ENCODE measurements at regions not wholly inside any gene's neighbourhood (a gene's known extent, or its start where the extent isn't known, plus 50 kb on each side); places are given as distances from the start of the nearest gene placed in this dataset.

- TF ChIP-seq ZNF274 (IDR thresholded peaks at IDR 0.05; ENCODE audit: low read depth, low read length), result no peak
- no peak overlapping the region for H3K4me3 ChIP-seq (ENCODE audit: low read length)
Observed at GRCh38 chr2:123043458-123043857, 981.6 kb upstream of the CNTNAP5 start.

GRCh38 chr2:123045713-123046112, 979.4 kb upstream of the CNTNAP5 start:
- TF ChIP-seq ZNF274 (IDR thresholded peaks at IDR 0.05; ENCODE audit: low read depth, low read length), result no peak
- no peak overlapping the region for H3K4me3 ChIP-seq (ENCODE audit: low read length)

- no peak overlapping the region for H3K4me3 ChIP-seq (ENCODE audit: low read length)
- no peak for TF ChIP-seq ZNF274 (IDR thresholded peaks at IDR 0.05; ENCODE audit: low read depth, low read length)
Observed at GRCh38 chr2:123047186-123047585, 977.9 kb upstream of the CNTNAP5 start.

GRCh38 chr2:123051136-123051535, 974.0 kb upstream of the CNTNAP5 start:
- H3K4me3 ChIP-seq (ENCODE audit: low read length), result no peak overlapping the region
- no peak for TF ChIP-seq ZNF274 (IDR thresholded peaks at IDR 0.05; ENCODE audit: low read depth, low read length)

GRCh38 chr2:123061534-123061933, 963.6 kb upstream of the CNTNAP5 start:
- H3K4me3 ChIP-seq (ENCODE audit: low read length), result no peak overlapping the region
- TF ChIP-seq ZNF274 (IDR thresholded peaks at IDR 0.05; ENCODE audit: low read depth, low read length), result no peak

GRCh38 chr2:123073371-123073770, 951.7 kb upstream of the CNTNAP5 start:
- H3K4me3 ChIP-seq (ENCODE audit: low read length), result no peak overlapping the region
- no peak for TF ChIP-seq ZNF274 (IDR thresholded peaks at IDR 0.05; ENCODE audit: low read depth, low read length)

GRCh38 chr2:123073956-123074355, 951.1 kb upstream of the CNTNAP5 start:
- H3K4me3 ChIP-seq (ENCODE audit: low read length), result no peak overlapping the region
- no peak for TF ChIP-seq ZNF274 (IDR thresholded peaks at IDR 0.05; ENCODE audit: low read depth, low read length)

GRCh38 chr2:123077101-123077500, 948.0 kb upstream of the CNTNAP5 start:
- no peak for TF ChIP-seq ZNF274 (IDR thresholded peaks at IDR 0.05; ENCODE audit: low read depth, low read length)
- H3K4me3 ChIP-seq (ENCODE audit: low read length), result no peak overlapping the region

GRCh38 chr2:123080331-123080730, 944.8 kb upstream of the CNTNAP5 start:
- no peak for TF ChIP-seq ZNF274 (IDR thresholded peaks at IDR 0.05; ENCODE audit: low read depth, low read length)
- no peak overlapping the region for H3K4me3 ChIP-seq (ENCODE audit: low read length)

- no peak overlapping the region for H3K4me3 ChIP-seq (ENCODE audit: low read length)
- TF ChIP-seq ZNF274 (IDR thresholded peaks at IDR 0.05; ENCODE audit: low read depth, low read length), result no peak
Observed at GRCh38 chr2:123085484-123085883, 939.6 kb upstream of the CNTNAP5 start.

- no peak for TF ChIP-seq ZNF274 (IDR thresholded peaks at IDR 0.05; ENCODE audit: low read depth, low read length)
- no peak overlapping the region for H3K4me3 ChIP-seq (ENCODE audit: low read length)
Observed at GRCh38 chr2:123086613-123087385, 938.3 kb upstream of the CNTNAP5 start.

- H3K4me3 ChIP-seq (ENCODE audit: low read length), result no peak overlapping the region
Observed at GRCh38 chr2:123091471-123091870, 933.6 kb upstream of the CNTNAP5 start.

GRCh38 chr2:123093199-123093598, 931.9 kb upstream of the CNTNAP5 start:
- no peak for TF ChIP-seq ZNF274 (IDR thresholded peaks at IDR 0.05; ENCODE audit: low read depth, low read length)
- no peak overlapping the region for H3K4me3 ChIP-seq (ENCODE audit: low read length)

More at GRCh38 chr2:123091471-123091870, 933.6 kb upstream of the CNTNAP5 start:
- no peak for TF ChIP-seq ZNF274 (IDR thresholded peaks at IDR 0.05; ENCODE audit: low read depth, low read length)

GRCh38 chr2:123095219-123095835, 929.8 kb upstream of the CNTNAP5 start:
- no peak for TF ChIP-seq ZNF274 (IDR thresholded peaks at IDR 0.05; ENCODE audit: low read depth, low read length)
- H3K4me3 ChIP-seq (ENCODE audit: low read length), result no peak overlapping the region

GRCh38 chr2:123098619-123099018, 926.5 kb upstream of the CNTNAP5 start:
- H3K4me3 ChIP-seq (ENCODE audit: low read length), result no peak overlapping the region
- TF ChIP-seq ZNF274 (IDR thresholded peaks at IDR 0.05; ENCODE audit: low read depth, low read length), result no peak
